GM12865 (cell line): ENCODE measurements at regions not wholly inside any gene's neighbourhood (a gene's known extent, or its start where the extent isn't known, plus 50 kb on each side); places are given as distances from the start of the nearest gene placed in this dataset.
"Not testable (repeated sequence)": the region's sequence is repeated elsewhere in the genome, so short reads cannot be mapped to it uniquely, and the experiment has no call there.

Source experiments
- DNase-seq: peaks from one replicate; pipeline ENCODE4 v3.0.0; 2010; ENCODE audit warnings: low read depth
- H3K4me3 ChIP-seq: 2 replicates; pipeline ENCODE4 v1.5.1; 2011; ENCODE audit warnings: mild to moderate bottlenecking, low read depth, low read length, control low read depth
- CTCF ChIP-seq: IDR thresholded peaks from 2 replicates; pipeline ENCODE4 v1.5.1; 2011; ENCODE audit warnings: low read length, control low read depth, low read depth, inconsistent platforms; ENCODE audit not compliant: insufficient read depth; ENCODE audit errors: missing control alignments

DNA sequence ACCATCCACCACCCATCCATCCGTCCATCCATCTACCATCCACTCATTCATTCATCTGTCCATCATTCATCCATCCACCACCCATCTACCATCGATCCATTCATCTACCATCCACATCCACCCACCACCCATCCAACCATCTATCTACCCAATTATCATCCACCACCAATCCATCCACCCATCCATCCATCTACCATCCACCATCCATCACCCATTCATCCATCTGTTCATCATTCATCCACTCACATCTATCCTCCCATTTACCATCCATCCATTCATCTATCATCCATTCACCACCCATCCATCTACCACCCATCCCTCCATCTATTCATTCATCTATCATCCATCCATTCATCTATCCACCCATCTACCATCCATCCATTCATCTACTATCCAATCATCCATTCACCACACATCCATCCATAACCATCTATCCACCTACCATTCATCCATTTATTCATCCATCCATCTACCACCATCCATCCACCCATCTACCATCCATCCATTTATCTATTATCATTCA, 188.8 kb downstream of the JCAD start:
- DNase-seq = no peak
- TF ChIP-seq CTCF = no peak
- no peak overlapping the region for H3K4me3 ChIP-seq

DNA sequence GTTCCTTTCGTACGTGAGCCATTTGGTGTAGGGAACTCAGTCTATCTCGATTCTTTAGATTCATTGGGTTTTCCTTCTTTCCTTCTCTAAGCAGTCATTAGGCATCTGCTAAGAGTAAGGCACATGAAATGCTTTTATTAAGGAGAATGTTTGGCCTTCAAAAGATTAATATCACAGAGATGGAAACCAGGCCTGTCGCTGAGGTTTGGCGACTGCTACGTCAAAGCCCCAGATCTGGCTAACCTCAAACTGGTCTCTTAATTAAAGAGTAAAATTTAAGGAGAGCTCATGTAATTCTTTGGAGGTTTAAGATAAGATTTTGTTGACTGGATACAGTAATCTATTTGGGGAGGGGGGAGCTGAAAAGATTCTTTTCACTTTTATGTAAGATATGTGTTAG, 189.8 kb downstream of the JCAD start:
- no peak for DNase-seq
- no peak for TF ChIP-seq CTCF
- H3K4me3 ChIP-seq = no peak overlapping the region

- TF ChIP-seq CTCF = no peak
- DNase-seq = no peak
- no peak overlapping the region for H3K4me3 ChIP-seq
Measured at GRCh38 chr10:29866356-29866755, 193.0 kb downstream of the JCAD start.

- no peak overlapping the region for H3K4me3 ChIP-seq
- DNase-seq = no peak
- no peak for TF ChIP-seq CTCF
Measured at GRCh38 chr10:29865700-29866355, 193.6 kb downstream of the JCAD start.

GRCh38 chr10:29862923-29863614, 196.3 kb downstream of the JCAD start:
- no peak overlapping the region for H3K4me3 ChIP-seq
- DNase-seq = no peak
- TF ChIP-seq CTCF = no peak

DNA sequence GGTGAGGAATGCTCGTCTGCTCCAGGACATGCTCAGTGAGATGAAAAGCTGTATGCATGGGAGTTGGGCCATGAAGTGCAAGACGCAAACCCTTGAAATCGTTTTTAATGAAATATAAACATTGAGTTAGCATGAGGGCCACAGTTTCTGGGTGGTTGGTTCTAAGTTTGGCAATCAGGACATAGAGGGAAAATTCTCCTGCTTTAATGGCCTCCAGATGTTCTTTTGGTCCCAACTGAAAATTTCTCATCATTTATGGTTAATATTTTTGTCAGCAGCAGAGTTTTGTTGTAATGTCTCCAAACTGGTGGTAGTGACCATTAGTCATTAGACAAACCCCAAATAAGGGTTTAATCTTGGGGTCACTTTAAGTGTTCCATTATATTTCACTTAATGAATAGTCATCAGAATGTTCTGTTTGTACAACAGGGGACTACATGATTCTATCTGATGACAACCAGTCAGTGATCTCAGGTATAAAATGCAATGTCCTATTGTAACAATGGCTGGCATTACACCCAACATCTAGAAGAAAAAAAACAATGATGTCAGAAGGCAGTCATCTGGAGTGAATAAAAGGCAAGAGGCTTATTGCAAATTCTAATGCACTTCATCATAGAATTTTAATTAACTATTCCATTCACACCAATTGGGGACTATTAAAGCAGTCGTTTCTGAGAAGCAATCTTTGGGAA, 197.4 kb downstream of the JCAD start:
- TF ChIP-seq CTCF = no peak
- no peak overlapping the region for H3K4me3 ChIP-seq
- DNase-seq = no peak

DNA sequence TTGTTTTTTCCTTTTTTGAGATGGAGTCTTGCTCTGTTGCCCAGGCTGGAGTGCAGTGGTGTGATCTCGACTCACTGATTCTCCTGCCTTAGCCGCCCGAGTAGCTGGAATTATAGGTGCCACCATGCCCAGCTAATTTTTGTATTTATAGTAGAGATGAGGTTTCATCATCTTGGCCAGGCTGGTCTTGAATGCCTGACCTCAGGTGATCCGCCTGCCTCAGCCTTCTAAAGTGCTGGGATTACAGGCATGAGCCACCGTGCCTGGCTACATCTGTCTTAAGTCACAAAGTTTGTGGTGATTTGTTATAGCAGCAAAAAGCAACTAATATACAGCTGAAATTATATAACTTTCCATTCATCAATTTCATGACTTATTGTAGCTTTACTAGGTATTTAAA, 198.2 kb downstream of the JCAD start:
- H3K4me3 ChIP-seq, DNase-seq: not testable (repeated sequence)
